Lower leg skin (tissue), 4 donors: ENCODE measurements at regions not wholly inside any gene's neighbourhood (a gene's known extent, or its start where the extent isn't known, plus 50 kb on each side); places are given as distances from the start of the nearest gene placed in this dataset.

Source experiments
- DNase-seq, 2 donors: peaks; one replicate each; pipeline ENCODE4 v3.0.0-alpha.2; 2019; ENCODE audit warnings: low spot score in 2 of 2
- H3K4me3 ChIP-seq: fragments of 200-600 bp; sonication (generic); 2 replicates; pipeline ENCODE4 v1.5.1; 2017; ENCODE audit warnings: mild to moderate bottlenecking, low read depth; ENCODE audit not compliant: poor library complexity, severe bottlenecking
- POLR2A ChIP-seq, 2 donors: fragments of 450-650 bp; IDR thresholded peaks; one replicate each; pipeline ENCODE4 v1.6.1; 2016 to 2017; ENCODE audit warnings: antibody characterized with exemption in 2 of 2, mild to moderate bottlenecking in 1 of 2, moderate library complexity in 1 of 2
- WGBS, 2 donors: methylation state at CpG; one replicate each; pipeline ENCODE4 v1.1.5; 2018; 5-methylcytosine and 5-hydroxymethylcytosine counted together
- intact Hi-C: fragments of 100-400 bp; cut with DNase I; formaldehyde crosslinking; loops from one replicate; pipeline ENCODE4 v1.15.0; 2023; ENCODE audit warnings: low total_unique reads
- TF ChIP-seq, protein P1 (sequence below), 3 donors: fragments of 450-650 bp; IDR thresholded peaks; one replicate each; pipeline ENCODE4 v1.5.1; 2016; ENCODE audit warnings: antibody characterized with exemption in 3 of 3, mild to moderate bottlenecking in 3 of 3, moderate library complexity in 2 of 3

- TF ChIP-seq, protein P1, sequence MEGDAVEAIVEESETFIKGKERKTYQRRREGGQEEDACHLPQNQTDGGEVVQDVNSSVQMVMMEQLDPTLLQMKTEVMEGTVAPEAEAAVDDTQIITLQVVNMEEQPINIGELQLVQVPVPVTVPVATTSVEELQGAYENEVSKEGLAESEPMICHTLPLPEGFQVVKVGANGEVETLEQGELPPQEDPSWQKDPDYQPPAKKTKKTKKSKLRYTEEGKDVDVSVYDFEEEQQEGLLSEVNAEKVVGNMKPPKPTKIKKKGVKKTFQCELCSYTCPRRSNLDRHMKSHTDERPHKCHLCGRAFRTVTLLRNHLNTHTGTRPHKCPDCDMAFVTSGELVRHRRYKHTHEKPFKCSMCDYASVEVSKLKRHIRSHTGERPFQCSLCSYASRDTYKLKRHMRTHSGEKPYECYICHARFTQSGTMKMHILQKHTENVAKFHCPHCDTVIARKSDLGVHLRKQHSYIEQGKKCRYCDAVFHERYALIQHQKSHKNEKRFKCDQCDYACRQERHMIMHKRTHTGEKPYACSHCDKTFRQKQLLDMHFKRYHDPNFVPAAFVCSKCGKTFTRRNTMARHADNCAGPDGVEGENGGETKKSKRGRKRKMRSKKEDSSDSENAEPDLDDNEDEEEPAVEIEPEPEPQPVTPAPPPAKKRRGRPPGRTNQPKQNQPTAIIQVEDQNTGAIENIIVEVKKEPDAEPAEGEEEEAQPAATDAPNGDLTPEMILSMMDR (IDR thresholded peaks at IDR 0.05) = no peak
- no peak for TF ChIP-seq POLR2A (IDR thresholded peaks at IDR 0.05)
- H3K4me3 ChIP-seq = no peak overlapping the region
- WGBS, 2 donors = 62 to 70% methylated on average over 7 of the region's 7 CpGs
- intact Hi-C loops = no loop called here
- no peak for DNase-seq
Observed at GRCh38 chr3:71973274-71974030, 188.5 kb upstream of the PROK2 start.

DNA sequence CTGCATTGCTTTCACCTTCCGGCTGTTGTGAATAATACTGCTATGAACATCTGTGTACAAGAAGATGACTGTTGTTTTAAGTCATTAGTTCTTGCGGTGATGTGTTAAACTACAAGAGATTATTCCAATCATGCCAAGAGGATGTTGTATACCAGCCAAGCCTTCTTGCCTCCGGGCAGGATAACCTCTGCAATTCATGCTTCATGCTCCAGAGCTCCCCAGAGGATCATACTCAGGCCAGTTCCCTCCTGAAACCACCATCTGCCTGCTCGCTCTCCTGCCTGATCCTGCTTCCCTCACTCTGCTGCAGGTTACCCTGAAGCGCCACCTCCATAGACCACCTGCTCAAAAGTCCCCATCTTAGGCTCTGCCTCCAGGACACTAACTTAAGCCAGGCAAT lies 187.1 kb upstream of the PROK2 start:
- intact Hi-C loops = no loop called here
- H3K4me3 ChIP-seq = no peak overlapping the region
- no peak for DNase-seq
- WGBS, 2 donors = 53 to 62% methylated on average over 5 of the region's 5 CpGs
- TF ChIP-seq, protein P1 (IDR thresholded peaks at IDR 0.05) = no peak
- no peak for TF ChIP-seq POLR2A (IDR thresholded peaks at IDR 0.05)

DNA sequence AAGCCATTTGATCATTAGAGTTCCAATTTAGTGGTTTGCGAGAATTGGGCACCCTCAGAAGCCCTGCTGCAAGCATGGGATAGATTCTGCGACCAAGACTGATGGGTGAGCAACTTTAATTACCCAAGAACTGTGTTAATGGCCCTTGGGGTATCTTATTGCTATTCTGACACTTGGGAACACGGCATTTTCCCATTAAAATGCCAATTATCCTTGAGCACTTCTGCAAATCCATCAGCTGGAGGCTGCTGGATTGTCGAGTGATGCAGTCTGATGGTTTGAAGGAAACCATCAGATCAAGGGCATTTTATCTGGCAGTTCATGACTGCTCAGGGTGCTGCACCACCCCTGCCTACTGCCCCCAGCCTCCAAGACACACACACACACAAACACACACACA lies 183.6 kb upstream of the PROK2 start:
- DNase-seq = no peak
- 54 to 61% methylated on average over 4 of the region's 4 CpGs for WGBS, 2 donors
- intact Hi-C loops = no loop called here
- TF ChIP-seq POLR2A (IDR thresholded peaks at IDR 0.05) = no peak
- TF ChIP-seq, protein P1 (IDR thresholded peaks at IDR 0.05) = no peak
- no peak overlapping the region for H3K4me3 ChIP-seq

DNA sequence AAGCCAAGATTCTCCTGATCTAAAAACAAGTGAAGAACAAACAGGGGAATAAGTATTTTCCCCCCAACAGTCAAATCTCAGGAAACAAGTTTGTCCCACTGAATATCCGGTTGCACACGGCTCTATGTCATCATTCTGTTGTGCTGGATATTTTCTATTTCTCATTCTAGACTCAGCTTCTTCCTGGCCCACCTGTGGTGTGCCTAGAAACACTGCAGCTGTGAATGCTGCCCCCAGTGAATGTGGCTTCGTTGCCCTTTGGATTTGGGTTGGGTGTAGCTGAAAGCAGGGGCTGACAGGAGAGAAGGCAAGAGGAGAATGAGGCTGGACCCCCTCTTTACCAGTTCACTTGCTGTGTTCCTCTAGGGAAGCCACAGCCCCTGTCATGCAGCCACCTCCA lies 181.2 kb upstream of the PROK2 start:
- intact Hi-C loops = no loop called here
- 75 to 83% methylated on average over 3 of the region's 3 CpGs for WGBS, 2 donors
- H3K4me3 ChIP-seq = no peak overlapping the region
- TF ChIP-seq, protein P1 (IDR thresholded peaks at IDR 0.05) = no peak
- TF ChIP-seq POLR2A (IDR thresholded peaks at IDR 0.05) = no peak
- DNase-seq = no peak

GRCh38 chr3:71964170-71964569 lies 179.2 kb upstream of the PROK2 start:
- TF ChIP-seq POLR2A (IDR thresholded peaks at IDR 0.05) = no peak
- TF ChIP-seq, protein P1 (IDR thresholded peaks at IDR 0.05) = no peak
- no peak overlapping the region for H3K4me3 ChIP-seq
- DNase-seq = no peak
- intact Hi-C loops = no loop called here
- WGBS, 2 donors = 93 to 95% methylated on average over 1 of the region's 1 CpG
